ENCODE measurements at regions not wholly inside any gene's neighbourhood (a gene's known extent, or its start where the extent isn't known, plus 50 kb on each side); places are given as distances from the start of the nearest gene placed in this dataset.

GRCh38 chr18:77676910-77677309, 427.3 kb downstream of the GALR1 start:
- Histone ChIP-seq H3K9ac (ENCODE audit: low read depth, low read length, poor library complexity) (no peak overlapping the region), H2AK5ac (ENCODE audit: low read depth, low read length) (no peak overlapping the region), H3K9me3 (replicated peaks in 1 of 2; ENCODE audit: control insufficient read depth in 2 of 2, insufficient read depth in 1 of 2, low read depth in 1 of 2, low read length in 2 of 2) (no peaks in the 10 kb centered on the region), H3K79me1 (ENCODE audit: low read depth, low read length) (no peaks in the 10 kb centered on the region), H2BK5ac (ENCODE audit: low read length) (no peak overlapping the region), H2AFZ (ENCODE audit: low read length) (no peak overlapping the region), H3K4me3 (ENCODE audit: low read length in 2 of 2) (no peak overlapping the region), H2BK15ac (ENCODE audit: low read length) (no peak overlapping the region), H3K4ac (ENCODE audit: low read length) (no peak overlapping the region), H2BK120ac (ENCODE audit: low read depth, low read length) (no peak overlapping the region), H3K4me2 (ENCODE audit: insufficient read depth, low read length, poor library complexity, severe bottlenecking) (no peak overlapping the region), H3K4me1 (ENCODE audit: control insufficient read depth in 2 of 2, insufficient read depth in 1 of 2, low read depth in 1 of 2, low read length in 2 of 2) (peaks cover 0 to 6% of the 10 kb centered on the region in 2 donors), H4K8ac (ENCODE audit: low read depth, low read length) (no peak overlapping the region), H3K27ac (replicated peaks; ENCODE audit: low read length) (no peak overlapping the region), H3K14ac (ENCODE audit: low read length) (no peak overlapping the region), H3K27me3 (ENCODE audit: control insufficient read depth in 3 of 3, insufficient read depth in 3 of 3, low read depth in 1 of 3, low read length in 3 of 3) (no peaks in the 10 kb centered on the region), H2BK12ac (ENCODE audit: low read length) (no peak overlapping the region), H4K91ac (ENCODE audit: low read depth, low read length, poor library complexity) (no peak overlapping the region), H3K23ac (ENCODE audit: low read depth, low read length, poor library complexity) (no peak overlapping the region), H3K18ac (ENCODE audit: low read length) (no peak overlapping the region), H3K36me3 (replicated peaks in 1 of 2; ENCODE audit: control insufficient read depth in 2 of 2, insufficient read depth in 2 of 2, low read length in 2 of 2) (no peaks in the 10 kb centered on the region)
- no CpG with 5 or more reads among the region's 10 CpGs for WGBS, 2 donors (ENCODE audit: extremely low coverage in 2 of 2, insufficient read length in 2 of 2, insufficient replicate concordance in 1 of 2)
- DNase-seq (ENCODE audit: low spot score), result no peak

GRCh38 chr18:77677536-77677935, 427.9 kb downstream of the GALR1 start:
- Histone ChIP-seq H2BK5ac (ENCODE audit: low read length) (no peak overlapping the region), H2BK120ac (ENCODE audit: low read depth, low read length) (no peak overlapping the region), H3K9me3 (replicated peaks in 1 of 2; ENCODE audit: control insufficient read depth in 2 of 2, insufficient read depth in 1 of 2, low read depth in 1 of 2, low read length in 2 of 2) (no peaks in the 10 kb centered on the region), H3K18ac (ENCODE audit: low read length) (no peak overlapping the region), H3K9ac (ENCODE audit: low read depth, low read length, poor library complexity) (no peak overlapping the region), H3K4me3 (ENCODE audit: low read length in 2 of 2) (no peak overlapping the region), H3K79me1 (ENCODE audit: low read depth, low read length) (no peaks in the 10 kb centered on the region), H4K8ac (ENCODE audit: low read depth, low read length) (no peak overlapping the region), H3K23ac (ENCODE audit: low read depth, low read length, poor library complexity) (no peak overlapping the region), H3K14ac (ENCODE audit: low read length) (no peak overlapping the region), H3K27me3 (ENCODE audit: control insufficient read depth in 3 of 3, insufficient read depth in 3 of 3, low read depth in 1 of 3, low read length in 3 of 3) (no peaks in the 10 kb centered on the region), H2AFZ (ENCODE audit: low read length) (no peak overlapping the region), H3K4me1 (ENCODE audit: control insufficient read depth in 2 of 2, insufficient read depth in 1 of 2, low read depth in 1 of 2, low read length in 2 of 2) (peaks cover 0 to 5% of the 10 kb centered on the region in 2 donors), H3K36me3 (replicated peaks in 1 of 2; ENCODE audit: control insufficient read depth in 2 of 2, insufficient read depth in 2 of 2, low read length in 2 of 2) (no peaks in the 10 kb centered on the region), H3K4me2 (ENCODE audit: insufficient read depth, low read length, poor library complexity, severe bottlenecking) (no peak overlapping the region), H2AK5ac (ENCODE audit: low read depth, low read length) (no peak overlapping the region), H2BK15ac (ENCODE audit: low read length) (no peak overlapping the region), H4K91ac (ENCODE audit: low read depth, low read length, poor library complexity) (no peak overlapping the region), H3K4ac (ENCODE audit: low read length) (no peak overlapping the region), H3K27ac (replicated peaks; ENCODE audit: low read length) (no peak overlapping the region), H2BK12ac (ENCODE audit: low read length) (no peak overlapping the region)
- no peak for DNase-seq (ENCODE audit: low spot score)
- WGBS, 2 donors (ENCODE audit: extremely low coverage in 2 of 2, insufficient read length in 2 of 2, insufficient replicate concordance in 1 of 2), result no CpG with 5 or more reads among the region's 6 CpGs

GRCh38 chr18:77679869-77680268, 430.2 kb downstream of the GALR1 start:
- Histone ChIP-seq H3K23ac (ENCODE audit: low read depth, low read length, poor library complexity) (no peak overlapping the region), H2BK120ac (ENCODE audit: low read depth, low read length) (no peak overlapping the region), H2BK12ac (ENCODE audit: low read length) (no peak overlapping the region), H3K36me3 (replicated peaks in 1 of 2; ENCODE audit: control insufficient read depth in 2 of 2, insufficient read depth in 2 of 2, low read length in 2 of 2) (no peaks in the 10 kb centered on the region), H4K8ac (ENCODE audit: low read depth, low read length) (no peak overlapping the region), H4K91ac (ENCODE audit: low read depth, low read length, poor library complexity) (no peak overlapping the region), H3K27me3 (ENCODE audit: control insufficient read depth in 3 of 3, insufficient read depth in 3 of 3, low read depth in 1 of 3, low read length in 3 of 3) (no peaks in the 10 kb centered on the region), H3K18ac (ENCODE audit: low read length) (no peak overlapping the region), H2BK15ac (ENCODE audit: low read length) (no peak overlapping the region), H2BK5ac (ENCODE audit: low read length) (no peak overlapping the region), H3K79me1 (ENCODE audit: low read depth, low read length) (no peaks in the 10 kb centered on the region), H3K4me1 (ENCODE audit: control insufficient read depth in 2 of 2, insufficient read depth in 1 of 2, low read depth in 1 of 2, low read length in 2 of 2) (peaks cover 0 to 5% of the 10 kb centered on the region in 2 donors), H3K4me2 (ENCODE audit: insufficient read depth, low read length, poor library complexity, severe bottlenecking) (no peak overlapping the region), H3K14ac (ENCODE audit: low read length) (no peak overlapping the region), H2AK5ac (ENCODE audit: low read depth, low read length) (no peak overlapping the region), H3K9ac (ENCODE audit: low read depth, low read length, poor library complexity) (no peak overlapping the region), H3K4ac (ENCODE audit: low read length) (no peak overlapping the region), H3K4me3 (ENCODE audit: low read length in 2 of 2) (no peak overlapping the region), H3K9me3 (replicated peaks in 1 of 2; ENCODE audit: control insufficient read depth in 2 of 2, insufficient read depth in 1 of 2, low read depth in 1 of 2, low read length in 2 of 2) (no peaks in the 10 kb centered on the region), H2AFZ (ENCODE audit: low read length) (no peak overlapping the region), H3K27ac (replicated peaks; ENCODE audit: low read length) (no peak overlapping the region)
- WGBS, 2 donors (ENCODE audit: extremely low coverage in 2 of 2, insufficient read length in 2 of 2, insufficient replicate concordance in 1 of 2), result no CpG with 5 or more reads among the region's 3 CpGs
- DNase-seq (ENCODE audit: low spot score), result no peak

GRCh38 chr18:77700051-77700450, 450.4 kb downstream of the GALR1 start:
- no peaks in the 10 kb centered on the region for H3K9me3 ChIP-seq (replicated peaks in 1 of 2; ENCODE audit: control insufficient read depth in 2 of 2, insufficient read depth in 1 of 2, low read depth in 1 of 2, low read length in 2 of 2)
- H3K23ac ChIP-seq (ENCODE audit: low read depth, low read length, poor library complexity), result no peak overlapping the region
- H3K27ac ChIP-seq (replicated peaks; ENCODE audit: low read length), result no peak overlapping the region
- H2BK12ac ChIP-seq (ENCODE audit: low read length), result no peak overlapping the region
- no peak overlapping the region for H3K9ac ChIP-seq (ENCODE audit: low read depth, low read length, poor library complexity)
- no peaks in the 10 kb centered on the region for H3K36me3 ChIP-seq (replicated peaks in 1 of 2; ENCODE audit: control insufficient read depth in 2 of 2, insufficient read depth in 2 of 2, low read length in 2 of 2)
- no peak overlapping the region for H2AFZ ChIP-seq (ENCODE audit: low read length)
- H3K18ac ChIP-seq (ENCODE audit: low read length), result no peak overlapping the region
- H2BK15ac ChIP-seq (ENCODE audit: low read length), result no peak overlapping the region
- WGBS, 2 donors (ENCODE audit: extremely low coverage in 2 of 2, insufficient read length in 2 of 2, insufficient replicate concordance in 1 of 2), result no CpG with 5 or more reads among the region's 6 CpGs
- no peak overlapping the region for H3K4me3 ChIP-seq (ENCODE audit: low read length in 2 of 2)
- H4K91ac ChIP-seq (ENCODE audit: low read depth, low read length, poor library complexity), result no peak overlapping the region
- H2BK120ac ChIP-seq (ENCODE audit: low read depth, low read length), result no peak overlapping the region
- H3K4me2 ChIP-seq (ENCODE audit: insufficient read depth, low read length, poor library complexity, severe bottlenecking), result no peak overlapping the region
- H3K79me1 ChIP-seq (ENCODE audit: low read depth, low read length), result no peaks in the 10 kb centered on the region
- no peak overlapping the region for H3K14ac ChIP-seq (ENCODE audit: low read length)
- no peak for DNase-seq (ENCODE audit: low spot score)
- no peak overlapping the region for H3K4ac ChIP-seq (ENCODE audit: low read length)
- no peak overlapping the region for H2AK5ac ChIP-seq (ENCODE audit: low read depth, low read length)
- no peaks in the 10 kb centered on the region for H3K27me3 ChIP-seq (ENCODE audit: control insufficient read depth in 3 of 3, insufficient read depth in 3 of 3, low read depth in 1 of 3, low read length in 3 of 3)
- no peak overlapping the region for H4K8ac ChIP-seq (ENCODE audit: low read depth, low read length)
- peaks cover 0 to 2% of the 10 kb centered on the region in 2 donors for H3K4me1 ChIP-seq (ENCODE audit: control insufficient read depth in 2 of 2, insufficient read depth in 1 of 2, low read depth in 1 of 2, low read length in 2 of 2)
- no peak overlapping the region for H2BK5ac ChIP-seq (ENCODE audit: low read length)

All from neuronal stem cell (in vitro differentiated cells).